ENCODE measurements at regions not wholly inside any gene's neighbourhood (a gene's known extent, or its start where the extent isn't known, plus 50 kb on each side); places are given as distances from the start of the nearest gene placed in this dataset.
"Not testable (repeated sequence)": the region's sequence is repeated elsewhere in the genome, so short reads cannot be mapped to it uniquely, and the experiment has no call there.

- no peak for DNase-seq (ENCODE audit: low spot score)
Measured at GRCh38 chr5:118377420-118377819, 610.9 kb downstream of the DTWD2 start.

DNA sequence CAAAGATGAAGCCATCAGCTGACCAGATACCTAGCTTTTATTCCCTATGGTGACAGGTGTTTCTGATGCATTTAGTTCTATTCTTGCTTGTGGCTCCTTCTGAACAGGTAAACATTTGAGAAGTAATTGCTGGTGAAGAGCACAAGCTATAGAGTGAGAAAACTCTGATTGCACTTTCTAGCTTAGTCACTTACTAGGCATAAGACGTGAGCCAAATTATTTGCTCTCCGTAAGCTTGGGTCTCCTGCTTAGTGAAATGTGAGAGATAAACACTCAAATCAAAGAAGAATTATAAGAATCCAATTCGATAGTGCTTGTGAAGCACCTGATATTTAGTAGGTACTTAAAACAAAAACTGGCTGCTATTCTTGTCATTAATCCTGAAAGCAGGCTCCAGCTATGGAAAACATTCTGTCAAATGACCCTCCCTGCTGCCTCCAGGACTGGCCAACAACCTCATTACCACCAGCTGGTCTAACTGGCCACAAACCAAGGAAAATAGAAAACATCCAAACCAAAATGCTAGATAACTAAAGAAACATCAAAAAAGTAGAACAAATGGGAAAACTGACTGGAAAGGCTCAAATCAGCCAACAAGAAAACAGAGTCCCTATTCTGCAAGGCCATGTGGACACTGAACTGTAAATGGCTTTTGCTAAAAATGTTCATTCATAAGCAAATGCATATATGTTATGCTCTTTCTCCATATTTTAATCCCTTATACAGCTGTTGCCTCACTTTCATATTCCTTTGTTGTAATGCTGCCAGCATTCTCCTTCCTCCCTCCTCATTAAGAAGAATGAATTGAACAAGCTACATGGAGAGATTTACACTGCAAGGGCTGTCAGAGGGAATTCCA lies 616.1 kb downstream of the DTWD2 start:
- no peak for DNase-seq (ENCODE audit: low spot score)

- DNase-seq (ENCODE audit: low spot score): no peak
Measured at GRCh38 chr5:118366429-118366828, 621.9 kb downstream of the DTWD2 start.

GRCh38 chr5:118365718-118366117 lies 622.6 kb downstream of the DTWD2 start:
- no peak for DNase-seq (ENCODE audit: low spot score)

DNA sequence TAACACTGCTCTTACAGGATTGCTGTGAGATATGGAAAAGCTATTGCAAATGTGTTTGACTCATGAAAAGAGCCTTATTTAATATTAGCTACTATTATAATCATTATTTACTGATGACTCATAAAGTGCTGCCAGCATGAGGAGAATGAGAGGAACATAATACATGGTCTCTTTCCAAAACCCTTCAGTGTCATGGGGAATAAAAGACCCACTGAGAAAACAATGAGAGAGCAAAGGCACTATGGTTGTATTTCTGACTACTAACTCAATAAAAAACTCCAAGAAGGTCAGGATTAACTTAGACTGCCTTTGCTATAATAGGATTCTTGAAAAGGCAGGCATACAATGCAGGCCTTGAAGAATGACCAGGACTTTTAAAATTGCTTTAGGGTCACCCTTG lies 633.5 kb downstream of the DTWD2 start:
- no peak for DNase-seq (ENCODE audit: low spot score)

GRCh38 chr5:118353970-118354369 lies 634.4 kb downstream of the DTWD2 start:
- DNase-seq (ENCODE audit: low spot score): no peak

GRCh38 chr5:118336468-118336867 lies 651.9 kb downstream of the DTWD2 start:
- DNase-seq (ENCODE audit: low spot score): no peak

GRCh38 chr5:118327389-118327788 lies 661.0 kb downstream of the DTWD2 start:
- no peak for DNase-seq (ENCODE audit: low spot score)

DNA sequence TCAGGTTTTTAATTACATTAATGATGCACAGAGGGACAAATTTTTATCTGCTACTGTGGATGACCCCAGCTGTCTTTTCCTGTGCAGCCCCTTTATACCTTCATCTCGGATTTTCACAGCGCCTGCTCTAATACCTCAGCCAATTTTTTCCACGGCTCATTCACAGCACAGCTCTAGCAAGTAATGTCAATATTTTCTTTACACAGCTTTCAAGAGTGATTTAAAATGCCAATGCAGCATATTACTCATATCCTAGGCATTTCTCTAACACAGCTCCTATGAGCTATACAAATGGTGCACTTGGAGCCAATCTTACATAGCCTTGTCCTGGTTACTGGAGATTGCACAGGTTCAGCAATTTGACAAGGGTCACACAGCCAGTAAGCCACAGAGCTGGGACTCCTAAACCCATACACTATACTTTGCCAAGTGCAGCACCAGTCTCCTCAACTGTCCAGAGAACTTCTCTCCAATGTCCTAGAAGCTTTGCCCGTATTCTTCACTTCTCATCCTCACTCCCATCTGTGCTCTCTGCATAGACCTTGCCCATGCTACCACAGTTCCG lies 661.8 kb downstream of the DTWD2 start:
- DNase-seq (ENCODE audit: low spot score): no peak

GRCh38 chr5:118325931-118326330 lies 662.4 kb downstream of the DTWD2 start:
- no peak for DNase-seq (ENCODE audit: low spot score)

DNA sequence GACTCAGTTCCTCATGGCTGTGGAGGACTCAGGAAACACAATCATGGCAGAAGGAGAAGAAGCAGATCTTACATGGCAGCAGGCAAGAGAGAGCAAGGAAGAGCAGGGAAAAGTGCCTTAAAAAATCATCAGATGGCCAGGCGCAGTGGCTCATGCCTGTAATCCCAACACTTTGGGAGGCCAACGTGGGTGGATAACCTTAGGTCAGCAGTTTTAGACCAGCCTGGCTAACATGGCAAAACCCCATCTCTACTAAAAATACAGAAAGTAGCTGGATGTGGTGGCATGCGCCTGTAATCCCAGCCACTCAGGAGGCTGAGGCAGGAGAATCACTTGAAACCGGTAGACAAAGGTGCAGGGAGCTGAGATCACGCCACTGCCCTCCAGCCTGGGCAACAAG lies 664.6 kb downstream of the DTWD2 start:
- DNase-seq (ENCODE audit: low spot score): not testable (repeated sequence)

GRCh38 chr5:118321081-118321480 lies 667.3 kb downstream of the DTWD2 start:
- DNase-seq (ENCODE audit: low spot score): no peak

GRCh38 chr5:118320121-118320520 lies 668.2 kb downstream of the DTWD2 start:
- DNase-seq (ENCODE audit: low spot score): no peak

DNA sequence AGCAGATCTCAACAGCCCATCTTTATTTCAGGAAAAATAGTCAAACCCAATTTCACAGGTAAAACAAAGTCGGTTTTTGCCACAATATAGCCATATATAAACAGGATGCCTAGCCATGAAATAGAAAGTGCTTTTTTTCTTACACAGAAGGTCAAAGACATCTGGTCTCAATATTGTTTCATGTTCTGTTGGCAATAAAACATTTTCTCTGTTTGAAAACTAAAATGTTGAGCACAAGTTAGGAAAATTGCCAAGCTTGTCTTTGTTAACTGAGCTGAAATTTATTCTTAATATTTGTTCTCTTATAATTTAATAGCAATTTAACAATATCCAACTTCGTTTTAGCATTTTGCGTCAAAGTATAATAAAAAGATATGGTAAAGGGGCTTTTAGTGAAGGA lies 673.4 kb downstream of the DTWD2 start:
- no peak for DNase-seq (ENCODE audit: low spot score)

GRCh38 chr5:118311103-118311819 lies 677.1 kb downstream of the DTWD2 start:
- no peak for DNase-seq (ENCODE audit: low spot score)

DNA sequence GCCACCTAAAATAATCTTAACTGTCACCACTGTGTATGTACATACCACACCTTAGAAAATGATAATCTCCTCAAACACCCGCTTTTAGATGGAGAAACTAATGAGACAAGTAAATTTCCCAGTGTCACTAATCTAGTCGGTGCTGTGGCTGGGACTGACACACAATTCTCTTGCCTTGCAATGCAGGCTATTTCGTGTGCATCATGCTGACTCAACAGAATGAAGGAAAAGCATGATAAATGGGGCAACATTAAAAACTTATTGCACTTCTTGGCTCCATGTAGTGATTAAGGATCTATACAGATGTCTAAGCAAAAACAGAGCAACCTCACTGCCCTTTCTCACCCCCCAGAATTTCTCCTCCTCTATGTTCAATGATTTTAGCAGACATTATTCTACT lies 677.9 kb downstream of the DTWD2 start:
- no peak for DNase-seq (ENCODE audit: low spot score)

GRCh38 chr5:118303296-118303695 lies 685.1 kb downstream of the DTWD2 start:
- DNase-seq (ENCODE audit: low spot score): no peak

DNA sequence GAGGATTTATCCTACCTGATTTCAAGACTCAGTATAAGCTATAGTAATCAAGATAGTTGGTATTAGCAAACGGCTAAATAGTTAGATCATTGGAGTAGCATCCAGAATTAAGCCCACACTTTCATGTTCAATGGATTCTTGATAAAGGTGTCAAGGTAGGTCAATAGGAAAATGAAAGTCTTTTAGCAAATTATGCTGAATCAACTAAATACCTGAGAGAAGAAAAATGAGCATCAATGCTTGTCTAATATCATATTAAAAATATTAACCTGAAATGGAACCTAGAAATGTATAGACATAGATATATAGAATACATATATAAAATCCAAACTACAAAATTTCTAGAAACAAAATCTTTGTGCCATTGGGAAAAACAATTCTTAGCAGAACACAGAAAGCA lies 685.6 kb downstream of the DTWD2 start:
- no peak for DNase-seq (ENCODE audit: low spot score)

- DNase-seq (ENCODE audit: low spot score): no peak
Measured at GRCh38 chr5:118301696-118302095, 686.7 kb downstream of the DTWD2 start.

DNA sequence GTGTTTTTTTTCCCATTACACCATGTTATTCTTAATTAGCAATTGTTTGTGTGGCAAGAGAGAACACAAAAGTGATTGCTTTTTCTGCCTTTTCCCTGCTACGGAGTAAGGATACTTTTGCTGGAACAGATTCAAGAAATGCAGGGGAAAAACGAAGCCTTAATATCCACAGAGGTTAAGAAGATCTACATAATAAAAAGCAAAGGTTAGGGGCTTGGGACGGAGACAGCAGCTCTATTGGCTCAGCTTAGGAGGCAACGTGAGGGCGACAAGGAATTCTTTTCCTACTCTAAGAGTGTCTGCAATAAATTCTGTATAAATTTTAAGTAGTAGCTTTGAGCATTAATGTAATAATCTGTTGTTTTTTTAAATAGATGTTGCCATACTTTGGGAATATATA lies 693.3 kb downstream of the DTWD2 start:
- no peak for DNase-seq (ENCODE audit: low spot score)

DNA sequence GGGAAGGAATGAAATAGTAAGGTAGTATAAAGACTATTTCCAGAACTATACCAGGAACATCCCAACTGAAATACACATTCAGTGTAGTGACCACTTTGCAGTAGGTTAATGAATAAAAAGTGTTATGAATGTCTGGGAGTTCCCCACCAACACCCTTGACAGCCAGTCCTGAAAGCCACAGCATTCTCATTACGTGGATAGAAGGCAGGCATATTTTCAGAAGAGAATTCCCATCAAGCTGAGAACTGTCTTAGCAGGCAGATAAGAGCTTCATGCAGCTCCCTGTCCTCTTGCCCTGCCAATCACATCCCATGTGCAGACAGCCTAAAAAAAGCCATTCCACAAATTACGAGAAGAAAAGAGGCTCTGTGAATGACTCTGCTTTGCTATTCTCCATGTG lies 695.0 kb downstream of the DTWD2 start:
- no peak for DNase-seq (ENCODE audit: low spot score)

DNA sequence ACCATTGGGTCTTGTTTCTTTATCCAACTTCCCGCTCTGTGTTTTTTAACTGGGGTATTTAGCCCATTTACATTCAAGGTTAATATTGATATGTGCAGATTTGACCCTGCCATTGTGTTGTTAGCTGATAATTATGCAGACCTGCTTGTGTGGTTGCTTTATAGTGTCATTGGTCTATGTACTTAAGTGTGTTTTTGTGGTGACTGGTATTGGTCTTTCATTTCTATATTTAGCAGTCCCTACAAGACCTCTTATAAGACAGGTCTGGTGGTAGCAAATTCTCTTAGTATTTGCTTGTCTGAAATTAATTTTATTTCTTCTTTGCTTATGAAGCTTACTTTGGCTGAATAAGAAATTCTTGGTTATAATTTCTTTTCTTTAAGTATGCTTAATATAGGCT lies 698.1 kb downstream of the DTWD2 start:
- DNase-seq (ENCODE audit: low spot score): no peak

GRCh38 chr5:118284230-118284629 lies 704.1 kb downstream of the DTWD2 start:
- DNase-seq (ENCODE audit: low spot score): not testable (repeated sequence)
